Natural killer cell (primary cell): ENCODE measurements at regions not wholly inside any gene's neighbourhood (a gene's known extent, or its start where the extent isn't known, plus 50 kb on each side); places are given as distances from the start of the nearest gene placed in this dataset.

Source experiments
- ATAC-seq, 3 donors: fragments of 150-1000 bp in 2 of 3; fragments of 200-7000 bp in 1 of 3; cut with Tn5 transposase; 1 replicate in 1 of 3; 2 replicates in 2 of 3; pipeline ENCODE4 v1.10.0; 2021; ENCODE audit warnings: mild to moderate bottlenecking in 2 of 3, moderate library complexity in 2 of 3
- DNase-seq, 2 donors: peaks; one replicate each; pipeline versions ENCODE4 v3.0.0 to v3.0.0-alpha.2; 2013 to 2021; ENCODE audit warnings: mixed read lengths in 1 of 2
- H3K27ac ChIP-seq: one replicate; pipeline ENCODE4 v1.5.1; 2013; ENCODE audit warnings: mild to moderate bottlenecking, low read length
- H3K27me3 ChIP-seq: one replicate; pipeline ENCODE4 v1.6.1; 2013; ENCODE audit warnings: low read length; ENCODE audit not compliant: control insufficient read depth, insufficient read depth
- H3K36me3 ChIP-seq: one replicate; pipeline ENCODE4 v1.6.1; 2013; ENCODE audit warnings: low read length; ENCODE audit not compliant: control insufficient read depth, insufficient read depth
- H3K4me1 ChIP-seq: one replicate; pipeline ENCODE4 v1.6.1; 2013; ENCODE audit warnings: low read length; ENCODE audit not compliant: control insufficient read depth, insufficient read depth
- H3K4me3 ChIP-seq: one replicate; pipeline ENCODE4 v1.5.1; 2013; ENCODE audit warnings: low read length
- H3K9me3 ChIP-seq: one replicate; pipeline ENCODE4 v1.6.1; 2013; ENCODE audit warnings: low read length; ENCODE audit not compliant: control insufficient read depth, insufficient read depth
- H3K27ac Mint-ChIP-seq, 2 donors: one replicate each; pipeline ENCODE4 v1.8.0; 2022; ENCODE audit warnings: mild to moderate bottlenecking in 2 of 2, mixed read lengths in 2 of 2, moderate library complexity in 1 of 2
- H3K27me3 Mint-ChIP-seq, 2 donors: one replicate each; pipeline ENCODE4 v1.8.0; 2022; ENCODE audit warnings: low read depth in 2 of 2, mixed read lengths in 2 of 2
- H3K36me3 Mint-ChIP-seq: one replicate; pipeline ENCODE4 v1.8.0; 2022; ENCODE audit warnings: mixed read lengths
- H3K4me1 Mint-ChIP-seq, 2 donors: one replicate each; pipeline ENCODE4 v1.8.0; 2022; ENCODE audit warnings: mixed read lengths in 2 of 2
- H3K4me3 Mint-ChIP-seq: one replicate; pipeline ENCODE4 v1.8.0; 2022; ENCODE audit warnings: mild to moderate bottlenecking, moderate library complexity, mixed read lengths
- H3K9me3 Mint-ChIP-seq, 2 donors: one replicate each; pipeline ENCODE4 v1.8.0; 2022; ENCODE audit warnings: mixed read lengths in 2 of 2
- CTCF ChIP-seq: fragments of 200-600 bp; IDR thresholded peaks from one replicate; pipeline ENCODE4 v1.8.0; 2022; ENCODE audit warnings: antibody characterized with exemption
- WGBS: methylation state at CpG from one replicate; pipeline ENCODE4 v1.1.7; 2013; ENCODE audit warnings: missing lambda C conversion rate; ENCODE audit not compliant: insufficient coverage; 5-methylcytosine and 5-hydroxymethylcytosine counted together
- intact Hi-C: fragments of 100-400 bp; cut with micrococcal nuclease; formaldehyde crosslinking; loops from one replicate; pipeline ENCODE4 v1.14.2; 2022

- no peaks in the 10 kb centered on the region for H3K27me3 Mint-ChIP-seq
Observed at GRCh38 chr3:176431038-176431418, 766.3 kb downstream of the TBL1XR1 start.

GRCh38 chr3:176430244-176431037 lies 766.8 kb downstream of the TBL1XR1 start:
- ATAC-seq, result no peak

More at GRCh38 chr3:176431038-176431418, 766.3 kb downstream of the TBL1XR1 start:
- H3K27me3 ChIP-seq, result no peaks in the 10 kb centered on the region
- ATAC-seq, result no peak
- 54% methylated on average over 3 of the region's 5 CpGs for WGBS
- H3K9me3 ChIP-seq, result no peaks in the 10 kb centered on the region
- Mint-ChIP-seq H3K4me3 (no peak overlapping the region), H3K4me1 (no peaks in the 10 kb centered on the region), H3K36me3 (no peaks in the 10 kb centered on the region), H3K9me3 (peaks cover 5 to 6% of the 10 kb centered on the region in 2 donors), H3K27ac (no peak overlapping the region)
- no peak for TF ChIP-seq CTCF
- no peaks in the 10 kb centered on the region for H3K36me3 ChIP-seq
- H3K27ac ChIP-seq, result no peak overlapping the region
- intact Hi-C loops, result no loop called here
- no peaks in the 10 kb centered on the region for H3K4me1 ChIP-seq
- no peak for DNase-seq
- H3K4me3 ChIP-seq, result no peak overlapping the region

GRCh38 chr3:176428552-176428951 lies 768.7 kb downstream of the TBL1XR1 start:
- Mint-ChIP-seq H3K27me3 (no peaks in the 10 kb centered on the region), H3K9me3 (peaks cover 3 to 5% of the 10 kb centered on the region in 2 donors), H3K27ac (no peak overlapping the region), H3K4me1 (no peaks in the 10 kb centered on the region), H3K4me3 (no peak overlapping the region), H3K36me3 (no peaks in the 10 kb centered on the region)
- H3K27ac ChIP-seq, result no peak overlapping the region
- no peaks in the 10 kb centered on the region for H3K9me3 ChIP-seq
- H3K4me1 ChIP-seq, result no peaks in the 10 kb centered on the region
- intact Hi-C loops, result no loop called here
- no peak for TF ChIP-seq CTCF
- H3K27me3 ChIP-seq, result no peaks in the 10 kb centered on the region
- 86% methylated on average over 2 of the region's 4 CpGs for WGBS
- DNase-seq (no peak), ATAC-seq (no peak)
- H3K36me3 ChIP-seq, result no peaks in the 10 kb centered on the region
- no peak overlapping the region for H3K4me3 ChIP-seq

More at GRCh38 chr3:176430244-176431037, 766.8 kb downstream of the TBL1XR1 start:
- Histone ChIP-seq H3K27ac (no peak overlapping the region), H3K4me3 (no peak overlapping the region), H3K36me3 (no peaks in the 10 kb centered on the region), H3K9me3 (no peaks in the 10 kb centered on the region), H3K27me3 (no peaks in the 10 kb centered on the region), H3K4me1 (no peaks in the 10 kb centered on the region)
- no peak for TF ChIP-seq CTCF
- DNase-seq, result no peak
- no peaks in the 10 kb centered on the region for H3K27me3 Mint-ChIP-seq
- intact Hi-C loops, result no loop called here
- 54% methylated on average over 2 of the region's 2 CpGs for WGBS
- no peaks in the 10 kb centered on the region for H3K36me3 Mint-ChIP-seq
- peaks cover 5 to 6% of the 10 kb centered on the region in 2 donors for H3K9me3 Mint-ChIP-seq
- H3K4me1 Mint-ChIP-seq, result no peaks in the 10 kb centered on the region
- no peak overlapping the region for H3K4me3 Mint-ChIP-seq
- no peak overlapping the region for H3K27ac Mint-ChIP-seq

GRCh38 chr3:176426371-176426770 lies 770.9 kb downstream of the TBL1XR1 start:
- Mint-ChIP-seq H3K36me3 (no peaks in the 10 kb centered on the region), H3K27me3 (no peaks in the 10 kb centered on the region), H3K4me3 (no peak overlapping the region), H3K4me1 (no peaks in the 10 kb centered on the region), H3K9me3 (peaks cover 0 to 6% of the 10 kb centered on the region in 2 donors), H3K27ac (no peak overlapping the region)
- DNase-seq, result no peak
- H3K36me3 ChIP-seq, result no peaks in the 10 kb centered on the region
- no peak overlapping the region for H3K27ac ChIP-seq
- H3K27me3 ChIP-seq, result no peaks in the 10 kb centered on the region
- H3K4me1 ChIP-seq, result no peaks in the 10 kb centered on the region
- intact Hi-C loops, result no loop called here
- no peak for TF ChIP-seq CTCF
- no peak overlapping the region for H3K4me3 ChIP-seq
- H3K9me3 ChIP-seq, result no peaks in the 10 kb centered on the region
- no peak for ATAC-seq
